ENCODE measurements at regions not wholly inside any gene's neighbourhood (a gene's known extent, or its start where the extent isn't known, plus 50 kb on each side); places are given as distances from the start of the nearest gene placed in this dataset.
"Not testable (repeated sequence)": the region's sequence is repeated elsewhere in the genome, so short reads cannot be mapped to it uniquely, and the experiment has no call there.

GRCh38 chr12:102653406-102653805, 173.0 kb upstream of the IGF1 start:
- no peak for DNase-seq

- DNase-seq, result no peak
Measured at GRCh38 chr12:102652645-102653313, 172.4 kb upstream of the IGF1 start.

GRCh38 chr12:102645968-102646367, 165.6 kb upstream of the IGF1 start:
- DNase-seq, result no peak

GRCh38 chr12:102643879-102644575, 163.7 kb upstream of the IGF1 start:
- no peak for DNase-seq

GRCh38 chr12:102642199-102642598, 161.8 kb upstream of the IGF1 start:
- DNase-seq, result no peak

- not testable (repeated sequence) for DNase-seq
Measured at GRCh38 chr12:102640658-102641057, 160.3 kb upstream of the IGF1 start.

GRCh38 chr12:102638777-102639176, 158.4 kb upstream of the IGF1 start:
- DNase-seq, result no peak

- DNase-seq, result no peak
Measured at GRCh38 chr12:102633981-102634605, 153.7 kb upstream of the IGF1 start.

- no peak for DNase-seq
Measured at GRCh38 chr12:102631274-102631673, 150.9 kb upstream of the IGF1 start.

- no peak for DNase-seq
Measured at GRCh38 chr12:102629262-102629888, 149.0 kb upstream of the IGF1 start.

GRCh38 chr12:102625819-102626218, 145.5 kb upstream of the IGF1 start:
- DNase-seq, result no peak

- DNase-seq, result no peak
Measured at GRCh38 chr12:102622618-102623017, 142.3 kb upstream of the IGF1 start.

- DNase-seq, result no peak
Measured at GRCh38 chr12:102618197-102618877, 138.0 kb upstream of the IGF1 start.

- no peak for DNase-seq
Measured at GRCh38 chr12:102616692-102617091, 136.3 kb upstream of the IGF1 start.

GRCh38 chr12:102611995-102612394, 131.6 kb upstream of the IGF1 start:
- no peak for DNase-seq

GRCh38 chr12:102609996-102610395, 129.6 kb upstream of the IGF1 start:
- no peak for DNase-seq

- no peak for DNase-seq
Measured at GRCh38 chr12:102603021-102603420, 122.7 kb upstream of the IGF1 start.

GRCh38 chr12:102602521-102602920, 122.2 kb upstream of the IGF1 start:
- DNase-seq, result no peak

GRCh38 chr12:102601621-102602020, 121.3 kb upstream of the IGF1 start:
- DNase-seq, result no peak

GRCh38 chr12:102596687-102597086, 116.3 kb upstream of the IGF1 start:
- no peak for DNase-seq

GRCh38 chr12:102596031-102596430, 115.7 kb upstream of the IGF1 start:
- no peak for DNase-seq

GRCh38 chr12:102595315-102595714, 115.0 kb upstream of the IGF1 start:
- DNase-seq, result no peak

- no peak for DNase-seq
Measured at GRCh38 chr12:102593134-102593533, 112.8 kb upstream of the IGF1 start.

Data from AML-193 (cell line).